Ishikawa (cell line): ENCODE measurements at regions not wholly inside any gene's neighbourhood (a gene's known extent, or its start where the extent isn't known, plus 50 kb on each side); places are given as distances from the start of the nearest gene placed in this dataset.

Experiments
- CEBPB ChIP-seq: IDR thresholded peaks from 2 replicates; pipeline ENCODE4 v1.6.1; 2012
- CREB1 ChIP-seq: IDR thresholded peaks from 2 replicates; pipeline ENCODE4 v1.6.1; 2012; ENCODE audit warnings: low read depth
- EGR1 ChIP-seq: IDR thresholded peaks from 2 replicates; pipeline ENCODE4 v1.6.1; 2012
- EP300 ChIP-seq: IDR thresholded peaks from 2 replicates; pipeline ENCODE4 v1.6.1; 2012; ENCODE audit warnings: borderline replicate concordance
- FOXM1 ChIP-seq: IDR thresholded peaks from 2 replicates; pipeline ENCODE4 v1.6.1; 2012; ENCODE audit warnings: low read depth, borderline replicate concordance
- MAX ChIP-seq: IDR thresholded peaks from 2 replicates; pipeline ENCODE4 v1.6.1; 2012
- NFIC ChIP-seq: IDR thresholded peaks from 2 replicates; pipeline ENCODE4 v1.6.1; 2012
- RAD21 ChIP-seq: IDR thresholded peaks from 2 replicates; pipeline ENCODE4 v1.6.1; 2012; ENCODE audit warnings: low read depth
- REST ChIP-seq: IDR thresholded peaks from 2 replicates; pipeline ENCODE4 v1.6.1; 2012; ENCODE audit warnings: low read depth, mild to moderate bottlenecking
- TAF1 ChIP-seq: IDR thresholded peaks from 2 replicates; pipeline ENCODE4 v1.6.1; 2012; ENCODE audit warnings: low read depth, mild to moderate bottlenecking
- TCF12 ChIP-seq: IDR thresholded peaks from 2 replicates; pipeline ENCODE4 v1.6.1; 2012; ENCODE audit warnings: low read depth
- TEAD4 ChIP-seq: IDR thresholded peaks from 2 replicates; pipeline ENCODE4 v1.6.1; 2012
- USF1 ChIP-seq: IDR thresholded peaks from 2 replicates; pipeline ENCODE4 v1.6.1; 2012
- YY1 ChIP-seq: IDR thresholded peaks from 2 replicates; pipeline ENCODE4 v1.6.1; 2012; ENCODE audit warnings: low read depth
- ZBTB7A ChIP-seq: IDR thresholded peaks from 2 replicates; pipeline ENCODE4 v1.6.1; 2012; ENCODE audit warnings: low read depth

- no peak for TF ChIP-seq USF1
- no peak for TF ChIP-seq EGR1
- no peak for TF ChIP-seq ZBTB7A
- TF ChIP-seq CEBPB = no peak
- no peak for TF ChIP-seq REST
- no peak for TF ChIP-seq TEAD4
- no peak for TF ChIP-seq MAX
Measured at GRCh38 chr6:154606457-154606856, 96.0 kb upstream of the CNKSR3 start.

GRCh38 chr6:154606860-154607259 lies 96.4 kb upstream of the CNKSR3 start:
- TF ChIP-seq FOXM1 (no peak), YY1 (no peak), EP300 (no peak), USF1 (no peak), TEAD4 (no peak), RAD21 (no peak), TCF12 (no peak), TAF1 (no peak), NFIC (no peak), MAX (no peak)

- TF ChIP-seq NFIC = no peak
- no peak for TF ChIP-seq USF1
- TF ChIP-seq YY1 = no peak
- no peak for TF ChIP-seq TCF12
- TF ChIP-seq EGR1 = no peak
- TF ChIP-seq FOXM1 = no peak
- TF ChIP-seq REST = no peak
- no peak for TF ChIP-seq ZBTB7A
- TF ChIP-seq MAX = no peak
- TF ChIP-seq TAF1 = no peak
- no peak for TF ChIP-seq CREB1
- TF ChIP-seq TEAD4 = no peak
- TF ChIP-seq RAD21 = no peak
- no peak for TF ChIP-seq EP300
- TF ChIP-seq CEBPB = no peak
Measured at GRCh38 chr6:154611241-154611640, 100.8 kb upstream of the CNKSR3 start.

- TF ChIP-seq MAX (no peak), YY1 (no peak), CEBPB (no peak), RAD21 (no peak), EP300 (no peak), FOXM1 (no peak), TEAD4 (no peak), USF1 (no peak), TCF12 (no peak), EGR1 (no peak), TAF1 (no peak), NFIC (no peak), ZBTB7A (no peak), REST (no peak), CREB1 (no peak)
Measured at GRCh38 chr6:154611847-154612246, 101.4 kb upstream of the CNKSR3 start.
